ENCODE measurements at regions not wholly inside any gene's neighbourhood (a gene's known extent, or its start where the extent isn't known, plus 50 kb on each side); places are given as distances from the start of the nearest gene placed in this dataset.
"Not testable (repeated sequence)": the region's sequence is repeated elsewhere in the genome, so short reads cannot be mapped to it uniquely, and the experiment has no call there.

DNA sequence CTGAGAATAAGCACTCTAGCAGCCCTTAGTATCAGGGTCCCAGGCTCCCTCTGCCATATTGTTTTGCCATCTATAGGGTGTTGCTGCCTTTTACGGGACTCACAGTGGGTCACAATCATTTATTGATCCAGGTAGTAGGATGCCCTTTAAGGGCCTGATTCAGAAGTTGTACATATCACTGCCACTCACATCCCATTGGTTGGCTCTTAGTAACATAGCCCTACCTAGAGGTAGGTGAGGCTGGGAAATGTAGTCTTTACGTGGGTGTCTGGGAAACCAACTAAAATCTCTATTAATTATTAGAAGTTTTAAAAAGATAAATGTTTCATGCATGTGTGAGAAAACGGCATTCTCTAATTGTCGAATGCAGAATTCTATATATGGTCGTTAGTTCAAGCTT is 78.8 kb upstream of the ATP5PO start:
- DNase-seq (no peak), ATAC-seq (no peak)
- Histone ChIP-seq H3K4me3 (no peak overlapping the region), H3K27ac (peak overlapping the region in 2 of 12 donors; percentile 19 to 42), H3K9me3 (peaks cover 0 to 17% (median 0%) of the 10 kb centered on the region in 12 donors), H3K36me3 (no peaks in the 10 kb centered on the region), H3K27me3 (no peaks in the 10 kb centered on the region), H3K4me1 (peaks cover 0 to 10% (median 0%) of the 10 kb centered on the region in 12 donors)
- TF ChIP-seq POLR2A (IDR thresholded peaks at IDR 0.05): no peak
- TF ChIP-seq, protein P1, sequence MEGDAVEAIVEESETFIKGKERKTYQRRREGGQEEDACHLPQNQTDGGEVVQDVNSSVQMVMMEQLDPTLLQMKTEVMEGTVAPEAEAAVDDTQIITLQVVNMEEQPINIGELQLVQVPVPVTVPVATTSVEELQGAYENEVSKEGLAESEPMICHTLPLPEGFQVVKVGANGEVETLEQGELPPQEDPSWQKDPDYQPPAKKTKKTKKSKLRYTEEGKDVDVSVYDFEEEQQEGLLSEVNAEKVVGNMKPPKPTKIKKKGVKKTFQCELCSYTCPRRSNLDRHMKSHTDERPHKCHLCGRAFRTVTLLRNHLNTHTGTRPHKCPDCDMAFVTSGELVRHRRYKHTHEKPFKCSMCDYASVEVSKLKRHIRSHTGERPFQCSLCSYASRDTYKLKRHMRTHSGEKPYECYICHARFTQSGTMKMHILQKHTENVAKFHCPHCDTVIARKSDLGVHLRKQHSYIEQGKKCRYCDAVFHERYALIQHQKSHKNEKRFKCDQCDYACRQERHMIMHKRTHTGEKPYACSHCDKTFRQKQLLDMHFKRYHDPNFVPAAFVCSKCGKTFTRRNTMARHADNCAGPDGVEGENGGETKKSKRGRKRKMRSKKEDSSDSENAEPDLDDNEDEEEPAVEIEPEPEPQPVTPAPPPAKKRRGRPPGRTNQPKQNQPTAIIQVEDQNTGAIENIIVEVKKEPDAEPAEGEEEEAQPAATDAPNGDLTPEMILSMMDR (IDR thresholded peaks at IDR 0.05): no peak
- intact Hi-C loops (cut with DNase I): no loop called here
- WGBS, 4 donors: 80 to 91% (median 84%) methylated on average over 5 of the region's 5 CpGs

DNA sequence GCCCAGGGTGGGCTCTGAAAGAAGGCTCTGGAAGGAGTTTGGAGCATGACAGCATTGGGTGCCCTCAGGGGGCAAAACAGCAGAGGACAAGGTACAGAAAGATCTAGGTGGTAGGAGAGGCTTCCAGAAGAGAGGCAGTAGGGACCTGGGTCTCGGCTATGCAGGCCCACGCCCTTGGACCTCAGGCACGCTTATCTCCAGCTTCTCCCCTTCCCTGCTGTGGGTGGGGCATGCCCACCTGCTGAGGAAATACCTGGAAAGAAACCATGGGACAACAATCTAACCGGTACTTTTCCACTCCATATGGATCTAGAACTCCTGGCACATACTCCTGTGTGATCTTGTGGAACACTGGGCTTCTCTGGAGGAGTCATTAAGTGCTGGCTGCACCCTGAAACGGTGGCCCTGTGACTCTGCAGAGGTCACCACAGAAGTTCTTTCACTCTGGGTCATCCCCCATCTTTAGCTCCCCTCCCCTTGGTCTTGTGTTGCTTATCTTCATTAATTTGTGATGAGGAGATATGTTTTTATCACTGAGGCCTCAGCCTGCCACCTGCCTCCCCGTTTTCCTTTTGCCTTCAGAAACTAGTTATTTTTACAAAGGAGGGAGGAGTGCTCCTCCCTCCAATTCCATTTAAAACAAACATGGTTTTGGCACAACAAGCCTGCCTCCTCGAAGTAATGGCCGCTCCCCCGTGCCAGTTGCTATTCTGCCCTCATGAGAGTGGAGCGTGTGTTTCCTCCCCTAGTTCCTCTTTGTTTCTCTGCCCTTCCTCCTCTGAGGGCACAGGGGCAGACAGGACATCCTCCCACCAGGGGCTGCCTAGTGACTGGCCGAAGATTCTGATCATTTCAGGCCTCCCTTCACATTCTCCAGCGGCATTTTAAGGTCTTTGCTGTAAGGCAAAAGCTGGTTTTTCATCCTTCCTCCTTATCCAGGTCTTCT is 78.0 kb upstream of the ATP5PO start:
- peak in 1 of 4 donors; percentile 68 for ATAC-seq
- H3K27ac ChIP-seq: peak overlapping the region in 2 of 12 donors; percentile 19 to 42
- DNase-seq: peak in 3 of 5 donors; percentile 31 to 42 (median 34)
- peaks cover 0 to 10% (median 0%) of the 10 kb centered on the region in 12 donors for H3K4me1 ChIP-seq
- no peaks in the 10 kb centered on the region for H3K27me3 ChIP-seq
- 59 to 64% (median 61%) methylated on average over 12 of the region's 12 CpGs for WGBS, 4 donors
- no peak overlapping the region for H3K4me3 ChIP-seq
- intact Hi-C loops (cut with DNase I): no loop called here
- H3K36me3 ChIP-seq: no peaks in the 10 kb centered on the region
- TF ChIP-seq, protein P1 (IDR thresholded peaks at IDR 0.05): no peak
- TF ChIP-seq POLR2A (IDR thresholded peaks at IDR 0.05): no peak
- peaks cover 0 to 17% (median 0%) of the 10 kb centered on the region in 12 donors for H3K9me3 ChIP-seq

- H3K4me3 ChIP-seq; DNase-seq; H3K27me3 ChIP-seq; H3K27ac ChIP-seq; intact Hi-C loops (cut with DNase I); H3K36me3 ChIP-seq; ATAC-seq: not testable (repeated sequence)
- Histone ChIP-seq H3K9me3 (peaks cover 0 to 14% (median 0%) of the 10 kb centered on the region in 12 donors), H3K4me1 (peaks cover 0 to 10% (median 0%) of the 10 kb centered on the region in 12 donors)
- WGBS, 4 donors: 60 to 75% (median 71%) methylated on average over 2 of the region's 2 CpGs
Observed at GRCh38 chr21:33992412-33992811, 76.8 kb upstream of the ATP5PO start.

DNA sequence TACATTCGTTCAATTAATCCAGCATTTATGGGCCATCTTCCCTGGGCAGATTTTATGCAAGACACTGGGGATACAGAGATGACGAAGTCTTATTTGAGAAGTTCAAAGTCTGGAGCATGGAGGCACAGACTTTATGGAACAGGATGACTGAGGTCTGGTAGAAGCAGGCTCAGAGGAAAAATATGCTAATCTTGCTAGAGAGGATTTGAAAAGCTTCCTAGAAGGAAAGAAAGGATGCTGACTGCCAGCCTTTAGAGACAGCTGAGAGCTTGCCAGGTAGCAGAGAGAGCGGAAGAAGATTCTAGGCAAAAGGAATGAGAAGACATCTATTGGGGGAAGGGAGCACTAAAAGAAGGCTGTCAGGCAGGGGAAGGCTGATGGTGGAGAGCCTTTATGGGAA is 75.5 kb upstream of the ATP5PO start:
- peaks cover 0 to 10% (median 0%) of the 10 kb centered on the region in 12 donors for H3K4me1 ChIP-seq
- H3K9me3 ChIP-seq: peaks cover 0 to 3% (median 0%) of the 10 kb centered on the region in 12 donors
- no peak for TF ChIP-seq POLR2A (IDR thresholded peaks at IDR 0.05)
- TF ChIP-seq, protein P1 (IDR thresholded peaks at IDR 0.05): no peak
- no peaks in the 10 kb centered on the region for H3K36me3 ChIP-seq
- 75 to 94% (median 89%) methylated on average over 3 of the region's 3 CpGs for WGBS, 4 donors
- DNase-seq (no peak), ATAC-seq (no peak)
- H3K27me3 ChIP-seq: no peaks in the 10 kb centered on the region
- no peak overlapping the region for H3K27ac ChIP-seq
- intact Hi-C loops (cut with DNase I): no loop called here
- H3K4me3 ChIP-seq: no peak overlapping the region
